ENCODE measurements at regions not wholly inside any gene's neighbourhood (a gene's known extent, or its start where the extent isn't known, plus 50 kb on each side); places are given as distances from the start of the nearest gene placed in this dataset.

- no peaks in the 10 kb centered on the region for H3K36me3 Mint-ChIP-seq (ENCODE audit: unreplicated experiment)
- H3K4me1 Mint-ChIP-seq (ENCODE audit: unreplicated experiment), result peaks cover 14% of the 10 kb centered on the region
- H3K4me3 Mint-ChIP-seq (ENCODE audit: unreplicated experiment), result no peak overlapping the region
- peaks cover 3% of the 10 kb centered on the region for H3K27me3 Mint-ChIP-seq (ENCODE audit: unreplicated experiment)
- DNase-seq (ENCODE audit: extremely low spot score, unreplicated experiment), result no peak
- no peaks in the 10 kb centered on the region for H3K9me3 Mint-ChIP-seq (ENCODE audit: unreplicated experiment)
- TF ChIP-seq CTCF (IDR thresholded peaks at IDR 0.05), result no peak
- H3K27ac Mint-ChIP-seq (ENCODE audit: unreplicated experiment), result peak overlapping the region; percentile 2
Measured at GRCh38 chr20:50297498-50298376, 107.1 kb downstream of the CEBPB start.

GRCh38 chr20:50298554-50299324 is 108.1 kb downstream of the CEBPB start:
- DNase-seq (ENCODE audit: extremely low spot score, unreplicated experiment), result no peak
- H3K27ac Mint-ChIP-seq (ENCODE audit: unreplicated experiment), result no peak overlapping the region
- H3K4me1 Mint-ChIP-seq (ENCODE audit: unreplicated experiment), result peaks cover 20% of the 10 kb centered on the region
- no peaks in the 10 kb centered on the region for H3K36me3 Mint-ChIP-seq (ENCODE audit: unreplicated experiment)
- no peaks in the 10 kb centered on the region for H3K9me3 Mint-ChIP-seq (ENCODE audit: unreplicated experiment)
- H3K4me3 Mint-ChIP-seq (ENCODE audit: unreplicated experiment), result no peak overlapping the region
- no peak for TF ChIP-seq CTCF (IDR thresholded peaks at IDR 0.05)
- peaks cover 3% of the 10 kb centered on the region for H3K27me3 Mint-ChIP-seq (ENCODE audit: unreplicated experiment)

- no peak for DNase-seq (ENCODE audit: extremely low spot score, unreplicated experiment)
- H3K4me1 Mint-ChIP-seq (ENCODE audit: unreplicated experiment), result peaks cover 23% of the 10 kb centered on the region
- no peaks in the 10 kb centered on the region for H3K9me3 Mint-ChIP-seq (ENCODE audit: unreplicated experiment)
- no peaks in the 10 kb centered on the region for H3K36me3 Mint-ChIP-seq (ENCODE audit: unreplicated experiment)
- no peak overlapping the region for H3K27ac Mint-ChIP-seq (ENCODE audit: unreplicated experiment)
- H3K4me3 Mint-ChIP-seq (ENCODE audit: unreplicated experiment), result no peak overlapping the region
- TF ChIP-seq CTCF (IDR thresholded peaks at IDR 0.05), result no peak
- H3K27me3 Mint-ChIP-seq (ENCODE audit: unreplicated experiment), result peaks cover 3% of the 10 kb centered on the region
Measured at GRCh38 chr20:50299325-50299629, 108.6 kb downstream of the CEBPB start.

DNA sequence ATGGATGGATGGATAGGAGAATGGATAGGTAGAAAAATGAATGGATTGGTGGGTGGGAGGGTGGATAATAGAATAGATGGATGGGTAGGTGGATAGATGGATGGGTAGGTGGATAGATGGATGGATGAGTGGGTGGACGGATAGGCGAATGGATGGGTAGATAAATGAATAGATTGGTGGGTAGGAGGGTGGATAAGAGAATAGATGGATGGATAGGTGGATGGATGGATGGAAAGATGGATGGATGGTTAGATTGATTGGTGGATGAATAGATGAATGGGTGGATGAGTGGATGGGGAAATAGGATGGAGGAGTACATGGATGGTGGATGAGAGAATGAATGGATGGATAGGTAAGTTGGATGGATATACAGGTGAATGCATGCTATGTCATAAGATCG is 110.5 kb downstream of the CEBPB start:
- no peaks in the 10 kb centered on the region for H3K9me3 Mint-ChIP-seq (ENCODE audit: unreplicated experiment)
- no peak overlapping the region for H3K4me3 Mint-ChIP-seq (ENCODE audit: unreplicated experiment)
- no peak for DNase-seq (ENCODE audit: extremely low spot score, unreplicated experiment)
- TF ChIP-seq CTCF (IDR thresholded peaks at IDR 0.05), result no peak
- peaks cover 41% of the 10 kb centered on the region for H3K4me1 Mint-ChIP-seq (ENCODE audit: unreplicated experiment)
- no peaks in the 10 kb centered on the region for H3K36me3 Mint-ChIP-seq (ENCODE audit: unreplicated experiment)
- H3K27ac Mint-ChIP-seq (ENCODE audit: unreplicated experiment), result no peak overlapping the region
- H3K27me3 Mint-ChIP-seq (ENCODE audit: unreplicated experiment), result peaks cover 3% of the 10 kb centered on the region

DNA sequence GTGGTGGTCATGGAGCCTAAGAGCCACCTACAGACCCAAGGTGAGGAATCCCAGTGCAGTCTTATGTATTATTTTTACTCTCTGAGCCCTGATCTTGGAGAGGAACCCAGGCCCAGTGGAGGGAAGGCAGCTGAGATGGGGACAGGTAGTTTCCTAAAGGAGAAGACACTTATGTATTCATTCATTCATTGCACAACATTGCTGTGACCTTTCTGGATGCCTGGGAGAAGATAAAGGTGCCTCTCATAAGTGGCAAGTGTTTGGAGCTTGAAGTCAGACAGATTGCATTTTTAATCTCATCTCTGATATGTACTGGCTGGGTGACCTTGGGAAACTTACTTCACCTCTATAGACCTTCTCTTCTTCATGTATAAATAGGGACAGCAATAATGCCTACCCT is 111.1 kb downstream of the CEBPB start:
- no peak overlapping the region for H3K27ac Mint-ChIP-seq (ENCODE audit: unreplicated experiment)
- no peak for TF ChIP-seq CTCF (IDR thresholded peaks at IDR 0.05)
- no peak overlapping the region for H3K4me3 Mint-ChIP-seq (ENCODE audit: unreplicated experiment)
- H3K27me3 Mint-ChIP-seq (ENCODE audit: unreplicated experiment), result peaks cover 3% of the 10 kb centered on the region
- no peaks in the 10 kb centered on the region for H3K36me3 Mint-ChIP-seq (ENCODE audit: unreplicated experiment)
- H3K4me1 Mint-ChIP-seq (ENCODE audit: unreplicated experiment), result peaks cover 46% of the 10 kb centered on the region
- H3K9me3 Mint-ChIP-seq (ENCODE audit: unreplicated experiment), result no peaks in the 10 kb centered on the region
- no peak for DNase-seq (ENCODE audit: extremely low spot score, unreplicated experiment)
